IMR-90 (cell line): ENCODE measurements at regions not wholly inside any gene's neighbourhood (a gene's known extent, or its start where the extent isn't known, plus 50 kb on each side); places are given as distances from the start of the nearest gene placed in this dataset.

ENCODE experiments used
- ATAC-seq: fragments of 200-7000 bp; cut with Tn5 transposase; 2 replicates; pipeline ENCODE4 v1.9.1; 2020; ENCODE audit warnings: low read depth, mild to moderate bottlenecking, moderate library complexity
- BruUV-seq: library from RNA; stranded (reverse); fragments of 400-500 nt; replicated peaks from 2 replicates; lab custom pipeline; 2021; lab: Mats Ljungman, UMichigan
- CTCF ChIA-PET: fragments of 300-600 bp; formaldehyde crosslinking; extraction: SDS; loops from one replicate; lab custom pipeline; 2021; ENCODE audit warnings: antibody characterized with exemption; lab: Yijun Ruan, JAX
- POLR2A ChIA-PET: fragments of 300-600 bp; sonication (Branson Sonifier 250); formaldehyde crosslinking; loops from one replicate; lab custom pipeline; 2022; ENCODE audit warnings: antibody characterized with exemption; ENCODE audit not compliant: unreplicated experiment; lab: Charles Lee
- DNase-seq: peaks from one replicate; pipeline ENCODE4 v3.0.0; 2013
- H2AFZ ChIP-seq: replicated peaks from 2 replicates; pipeline ENCODE3; 2013; ENCODE audit warnings: low read length, mild to moderate bottlenecking; ENCODE audit not compliant: poor library complexity
- H2AK5ac ChIP-seq: 2 replicates; pipeline ENCODE4 v1.6.1; 2013; ENCODE audit warnings: low read depth, low read length, inconsistent platforms
- H2AK9ac ChIP-seq: replicated peaks from 2 replicates; pipeline ENCODE3; 2013; ENCODE audit warnings: mild to moderate bottlenecking, low read depth, low read length, moderate library complexity; ENCODE audit not compliant: poor library complexity
- H2BK120ac ChIP-seq: 2 replicates; pipeline ENCODE4 v1.6.1; 2013; ENCODE audit warnings: low read depth, low read length, inconsistent platforms
- H2BK15ac ChIP-seq: 3 replicates; pipeline ENCODE4 v1.6.1; 2013; ENCODE audit warnings: low read depth, low read length, inconsistent platforms
- H2BK20ac ChIP-seq: 2 replicates; pipeline ENCODE4 v1.6.1; 2013; ENCODE audit warnings: low read depth, mild to moderate bottlenecking, inconsistent platforms, low read length, moderate library complexity
- H2BK5ac ChIP-seq: 2 replicates; pipeline ENCODE4 v1.6.1; 2013; ENCODE audit warnings: mild to moderate bottlenecking, low read depth, low read length, inconsistent platforms; ENCODE audit not compliant: poor library complexity, severe bottlenecking
- H3K14ac ChIP-seq: replicated peaks from 2 replicates; pipeline ENCODE4 v1.6.1; 2013; ENCODE audit warnings: low read depth, low read length, inconsistent platforms
- H3K18ac ChIP-seq: 2 replicates; pipeline ENCODE4 v1.6.1; 2013; ENCODE audit warnings: low read depth, low read length, control low read depth
- H3K23ac ChIP-seq: 2 replicates; pipeline ENCODE4 v1.6.1; 2013; ENCODE audit warnings: low read depth, low read length, inconsistent platforms
- H3K27ac ChIP-seq: 2 replicates; pipeline ENCODE4 v1.5.1; 2013; ENCODE audit warnings: mild to moderate bottlenecking, control low read depth, low read length; ENCODE audit not compliant: insufficient read depth
- H3K27me3 ChIP-seq: 2 replicates; pipeline ENCODE4 v1.6.1; 2013; ENCODE audit warnings: low read length; ENCODE audit not compliant: control insufficient read depth, insufficient read depth
- H3K36me3 ChIP-seq: 2 replicates; pipeline ENCODE4 v1.6.1; 2013; ENCODE audit warnings: low read length, mixed read lengths; ENCODE audit not compliant: control insufficient read depth, insufficient read depth
- H3K4ac ChIP-seq: 2 replicates; pipeline ENCODE4 v1.6.1; 2013; ENCODE audit warnings: low read depth, low read length, inconsistent platforms
- H3K4me1 ChIP-seq: 2 replicates; pipeline ENCODE4 v1.6.1; 2013; ENCODE audit warnings: low read length, mixed read lengths; ENCODE audit not compliant: control insufficient read depth, insufficient read depth
- H3K4me2 ChIP-seq: 2 replicates; pipeline ENCODE4 v1.6.1; 2013; ENCODE audit warnings: low read depth, mild to moderate bottlenecking, control low read depth, low read length, moderate library complexity
- H3K4me3 ChIP-seq: 2 replicates; pipeline ENCODE4 v1.5.1; 2013; ENCODE audit warnings: low read depth, mild to moderate bottlenecking, control low read depth, low read length, moderate library complexity; ENCODE audit not compliant: insufficient read depth
- H3K56ac ChIP-seq: 2 replicates; pipeline ENCODE4 v1.6.1; 2013; ENCODE audit warnings: low read length, inconsistent platforms; ENCODE audit not compliant: insufficient read depth; ENCODE audit errors: extremely low read depth
- H3K79me1 ChIP-seq, 2 experiments: 2 replicates each; pipeline ENCODE4 v1.6.1; 2013; ENCODE audit warnings: low read length in 2 of 2, inconsistent platforms in 1 of 2, low read depth in 1 of 2
- H3K9ac ChIP-seq: 2 replicates; pipeline ENCODE4 v1.6.1; 2013; ENCODE audit warnings: low read depth, low read length, control low read depth
- H3K9me1 ChIP-seq: 2 replicates; pipeline ENCODE4 v1.6.1; 2013; ENCODE audit warnings: low read length, inconsistent platforms; ENCODE audit not compliant: insufficient read depth
- H3K9me3 ChIP-seq: 2 replicates; pipeline ENCODE4 v1.6.1; 2013; ENCODE audit warnings: low read length; ENCODE audit not compliant: control insufficient read depth, insufficient read depth
- H4K20me1 ChIP-seq: 2 replicates; pipeline ENCODE4 v1.6.1; 2013; ENCODE audit warnings: low read length, inconsistent platforms; ENCODE audit not compliant: insufficient read depth
- H4K5ac ChIP-seq: 2 replicates; pipeline ENCODE4 v1.6.1; 2013; ENCODE audit warnings: mild to moderate bottlenecking, low read depth, low read length, control low read depth
- H4K8ac ChIP-seq, 2 experiments: 2 replicates each; pipeline ENCODE4 v1.6.1; 2013; ENCODE audit warnings: low read depth in 2 of 2, low read length in 2 of 2, control low read depth in 1 of 2, inconsistent platforms in 1 of 2
- H4K91ac ChIP-seq: 2 replicates; pipeline ENCODE4 v1.6.1; 2013; ENCODE audit warnings: low read depth, low read length, inconsistent platforms; ENCODE audit not compliant: insufficient read depth
- CEBPB ChIP-seq: IDR thresholded peaks from 2 replicates; pipeline ENCODE4 v1.6.1; 2012; ENCODE audit warnings: low read depth, low read length, improper control_type of control experiment
- CHD1 ChIP-seq: IDR thresholded peaks from 2 replicates; pipeline ENCODE4 v1.6.1; 2012; ENCODE audit warnings: low read depth, low read length, improper control_type of control experiment
- FOS ChIP-seq: fragments of 150-350 bp; IDR thresholded peaks from 2 replicates; pipeline ENCODE4 v1.6.1; 2016; ENCODE audit warnings: low read depth, low read length
- MXI1 ChIP-seq: IDR thresholded peaks from 2 replicates; pipeline ENCODE4 v1.6.1; 2012; ENCODE audit warnings: low read depth, mild to moderate bottlenecking, low read length, moderate library complexity, borderline replicate concordance
- RCOR1 ChIP-seq: IDR thresholded peaks from 2 replicates; pipeline ENCODE4 v1.6.1; 2012; ENCODE audit warnings: mild to moderate bottlenecking, low read length, improper control_type of control experiment; ENCODE audit not compliant: insufficient replicate concordance
- SMC3 ChIP-seq: fragments of 150-350 bp; IDR thresholded peaks from 2 replicates; pipeline ENCODE4 v1.6.1; 2016; ENCODE audit warnings: low read depth, mild to moderate bottlenecking, antibody characterized with exemption, low read length, moderate library complexity
- WGBS, 2 experiments: methylation state at CpG; one replicate each; pipeline versions ENCODE4 v1.1.5 to v1.1.7; 2013; ENCODE audit warnings: missing lambda C conversion rate in 2 of 2; ENCODE audit not compliant: insufficient read length in 1 of 2; ENCODE audit errors: extremely low coverage in 2 of 2; 5-methylcytosine and 5-hydroxymethylcytosine counted together
- dilution Hi-C: fragments of 300-500 bp; cut with HindIII; formaldehyde crosslinking; loops from one replicate; pipeline ENCODE4 v1.14.3; 2018; ENCODE audit warnings: low sequenced_read_pairs; ENCODE audit not compliant: unreplicated experiment
- in situ Hi-C: fragments of 300-500 bp; cut with MboI; formaldehyde crosslinking; loops from 3 replicates; pipeline ENCODE4 v1.14.3; 2019; ENCODE audit warnings: low sequenced_read_pairs, inconsistent platforms, mixed read lengths
- intact Hi-C: fragments of 100-400 bp; cut with micrococcal nuclease; formaldehyde crosslinking; loops from 2 replicates; pipeline ENCODE4 v1.10.0; 2022
- TF ChIP-seq, protein P1 (sequence below): fragments of 150-350 bp; IDR thresholded peaks from 2 replicates; pipeline ENCODE4 v1.6.1; 2017; ENCODE audit warnings: mild to moderate bottlenecking, antibody characterized with exemption, low read length, low read depth

DNA sequence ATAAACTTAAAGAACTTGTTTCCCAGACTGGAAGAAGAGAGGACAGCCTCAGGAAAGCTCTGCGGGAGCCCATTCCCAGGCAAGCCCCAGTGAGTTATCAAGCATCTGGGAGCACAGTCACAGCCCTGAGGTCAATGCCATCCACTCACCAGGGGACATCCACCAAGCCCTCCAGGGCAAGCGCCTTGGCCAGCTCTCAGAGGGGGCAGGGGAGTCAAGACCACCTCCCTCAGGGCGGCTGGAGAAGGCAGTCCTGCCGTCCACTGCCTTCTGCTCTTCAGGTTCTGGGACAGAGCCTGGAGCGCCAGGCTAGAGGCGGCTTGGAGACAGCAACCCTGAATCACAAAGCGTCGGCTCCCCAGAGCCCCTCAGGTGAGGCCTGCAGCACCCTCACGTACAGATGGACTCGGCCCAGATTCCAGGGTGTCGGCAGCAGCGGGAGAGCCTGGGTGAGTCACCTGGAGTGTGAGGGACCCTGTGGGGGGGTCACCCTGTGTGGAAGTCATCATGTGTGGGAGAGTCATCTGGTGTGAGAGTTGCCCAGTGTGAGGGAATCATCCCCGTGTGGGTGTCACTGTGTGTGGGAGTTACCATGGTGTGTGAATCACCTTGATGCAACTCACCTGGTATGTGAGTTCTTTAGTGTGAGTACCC is 100.9 kb upstream of the TEX51 start:
- no peaks in the 10 kb centered on the region for H4K20me1 ChIP-seq
- in situ Hi-C loops (no loop called here), dilution Hi-C loops (no loop called here), intact Hi-C loops (no loop called here)
- H3K4me2 ChIP-seq = no peak overlapping the region
- no peak overlapping the region for H2BK5ac ChIP-seq
- no peak overlapping the region for H2AK9ac ChIP-seq
- no peaks in the 10 kb centered on the region for H3K4me1 ChIP-seq
- no peaks in the 10 kb centered on the region for H3K9me3 ChIP-seq
- H3K36me3 ChIP-seq = no peaks in the 10 kb centered on the region
- no peak overlapping the region for H3K4ac ChIP-seq
- H4K91ac ChIP-seq = no peak overlapping the region
- H3K27ac ChIP-seq = no peak overlapping the region
- H4K8ac ChIP-seq = no peak overlapping the region
- no peak overlapping the region for H2BK120ac ChIP-seq
- H2AFZ ChIP-seq = no peak overlapping the region
- ChIA-PET CTCF (no interaction called here), POLR2A (no interaction called here)
- BruUV-seq = no TSS peak
- H3K4me3 ChIP-seq = no peak overlapping the region
- no peak overlapping the region for H3K56ac ChIP-seq
- WGBS, 2 experiments = 85% methylated on average over 5 of the region's 13 CpGs; no CpG with 5 or more reads in 1 of the 2 experiments
- no peak overlapping the region for H3K23ac ChIP-seq
- no peaks in the 10 kb centered on the region for H3K79me1 ChIP-seq
- DNase-seq = no peak
- no peak overlapping the region for H2BK20ac ChIP-seq
- H3K14ac ChIP-seq = no peak overlapping the region
- TF ChIP-seq CEBPB (no peak), SMC3 (no peak), MXI1 (no peak), CHD1 (no peak), FOS (no peak), RCOR1 (no peak)
- TF ChIP-seq, protein P1, sequence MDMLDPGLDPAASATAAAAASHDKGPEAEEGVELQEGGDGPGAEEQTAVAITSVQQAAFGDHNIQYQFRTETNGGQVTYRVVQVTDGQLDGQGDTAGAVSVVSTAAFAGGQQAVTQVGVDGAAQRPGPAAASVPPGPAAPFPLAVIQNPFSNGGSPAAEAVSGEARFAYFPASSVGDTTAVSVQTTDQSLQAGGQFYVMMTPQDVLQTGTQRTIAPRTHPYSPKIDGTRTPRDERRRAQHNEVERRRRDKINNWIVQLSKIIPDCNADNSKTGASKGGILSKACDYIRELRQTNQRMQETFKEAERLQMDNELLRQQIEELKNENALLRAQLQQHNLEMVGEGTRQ = no peak
- H3K27me3 ChIP-seq = peaks cover 2% of the 10 kb centered on the region; the same call in 1 of the 2 replicates
- H3K18ac ChIP-seq = no peak overlapping the region
- H2AK5ac ChIP-seq = no peak overlapping the region
- no peak for ATAC-seq
- no peak overlapping the region for H3K9ac ChIP-seq
- H2BK15ac ChIP-seq = no peak overlapping the region
- no peaks in the 10 kb centered on the region for H3K9me1 ChIP-seq
- no peak overlapping the region for H4K5ac ChIP-seq
